H9 (cell line): ENCODE measurements at regions not wholly inside any gene's neighbourhood (a gene's known extent, or its start where the extent isn't known, plus 50 kb on each side); places are given as distances from the start of the nearest gene placed in this dataset.

Source experiments
- DNase-seq: peaks from one replicate; pipeline ENCODE4 v3.0.0-alpha.2; 2017
- H2AFZ ChIP-seq: one replicate; pipeline ENCODE4 v1.6.1; 2013; ENCODE audit warnings: mild to moderate bottlenecking, low read length, control low read depth, moderate library complexity
- H2AK5ac ChIP-seq: 2 replicates; pipeline ENCODE4 v1.6.1; 2013; ENCODE audit warnings: low read length, control low read depth, mixed read lengths; ENCODE audit not compliant: insufficient read length
- H2BK120ac ChIP-seq: one replicate; pipeline ENCODE4 v1.6.1; 2013; ENCODE audit warnings: low read depth, mild to moderate bottlenecking, low read length, control low read depth, inconsistent platforms; ENCODE audit not compliant: poor library complexity, severe bottlenecking
- H2BK12ac ChIP-seq: 2 replicates; pipeline ENCODE4 v1.6.1; 2013; ENCODE audit warnings: low read length, control low read depth, mixed read lengths, low read depth; ENCODE audit not compliant: insufficient read length
- H2BK15ac ChIP-seq: 2 replicates; pipeline ENCODE4 v1.6.1; 2013; ENCODE audit warnings: low read depth, low read length, control low read depth
- H2BK20ac ChIP-seq: one replicate; pipeline ENCODE4 v1.6.1; 2013; ENCODE audit warnings: low read depth, mild to moderate bottlenecking, low read length, control low read depth, inconsistent platforms; ENCODE audit not compliant: poor library complexity, severe bottlenecking
- H2BK5ac ChIP-seq: 2 replicates; pipeline ENCODE4 v1.6.1; 2013; ENCODE audit warnings: low read length, control low read depth, mixed read lengths; ENCODE audit not compliant: insufficient read length
- H3K14ac ChIP-seq: 2 replicates; pipeline ENCODE4 v1.6.1; 2013; ENCODE audit warnings: low read length, control low read depth; ENCODE audit not compliant: insufficient read depth
- H3K18ac ChIP-seq: 2 replicates; pipeline ENCODE4 v1.6.1; 2013; ENCODE audit warnings: low read depth, mild to moderate bottlenecking, mixed read lengths, low read length, control low read depth; ENCODE audit not compliant: insufficient read length
- H3K23ac ChIP-seq: 2 replicates; pipeline ENCODE4 v1.6.1; 2013; ENCODE audit warnings: low read length, control low read depth, mixed read lengths, low read depth; ENCODE audit not compliant: insufficient read length
- H3K23me2 ChIP-seq: 2 replicates; pipeline ENCODE4 v1.6.1; 2013; ENCODE audit warnings: low read depth, mild to moderate bottlenecking, mixed read lengths, low read length, control low read depth; ENCODE audit not compliant: insufficient read length, poor library complexity, severe bottlenecking
- H3K27ac ChIP-seq: 2 replicates; pipeline ENCODE4 v1.5.1; 2013; ENCODE audit warnings: low read length, control low read depth, mixed read lengths, low read depth; ENCODE audit not compliant: insufficient read length
- H3K27me3 ChIP-seq: 2 replicates; pipeline ENCODE4 v1.6.1; 2013; ENCODE audit warnings: low read length, control low read depth, inconsistent platforms; ENCODE audit not compliant: insufficient read depth
- H3K4ac ChIP-seq: 2 replicates; pipeline ENCODE4 v1.6.1; 2013; ENCODE audit warnings: low read depth, mild to moderate bottlenecking, control low read depth, inconsistent platforms, low read length, moderate library complexity
- H3K4me1 ChIP-seq: 2 replicates; pipeline ENCODE4 v1.6.1; 2013; ENCODE audit warnings: low read length, control low read depth, inconsistent platforms; ENCODE audit not compliant: insufficient read depth
- H3K4me2 ChIP-seq: 2 replicates; pipeline ENCODE4 v1.6.1; 2013; ENCODE audit warnings: low read length, control low read depth, mixed read lengths; ENCODE audit not compliant: insufficient read length, insufficient read depth
- H3K56ac ChIP-seq: 2 replicates; pipeline ENCODE4 v1.6.1; 2013; ENCODE audit warnings: low read depth, mild to moderate bottlenecking, mixed read lengths, low read length, control low read depth; ENCODE audit not compliant: insufficient read length
- H3K79me1 ChIP-seq: 2 replicates; pipeline ENCODE4 v1.6.1; 2013; ENCODE audit warnings: low read depth, mild to moderate bottlenecking, moderate library complexity, low read length, control low read depth, inconsistent platforms; ENCODE audit not compliant: insufficient read depth, poor library complexity, severe bottlenecking
- H3K79me2 ChIP-seq: 2 replicates; pipeline ENCODE4 v1.6.1; 2013; ENCODE audit warnings: low read length, control low read depth, inconsistent platforms; ENCODE audit not compliant: insufficient read depth
- H3K9ac ChIP-seq: 2 replicates; pipeline ENCODE4 v1.6.1; 2013; ENCODE audit warnings: low read length, control low read depth, mixed read lengths; ENCODE audit not compliant: insufficient read length; ENCODE audit errors: extremely low read depth
- H3K9me3 ChIP-seq: one replicate; pipeline ENCODE4 v1.6.1; 2013; ENCODE audit warnings: low read depth, low read length, inconsistent platforms; ENCODE audit not compliant: control insufficient read depth
- H3T11ph ChIP-seq: one replicate; pipeline ENCODE4 v1.6.1; 2013; ENCODE audit warnings: mild to moderate bottlenecking, low read length, control low read depth, inconsistent platforms
- H4K20me1 ChIP-seq: one replicate; pipeline ENCODE4 v1.6.1; 2013; ENCODE audit not compliant: control insufficient read depth, insufficient read length, insufficient read depth
- H4K5ac ChIP-seq: 2 replicates; pipeline ENCODE4 v1.6.1; 2013; ENCODE audit warnings: low read depth, mild to moderate bottlenecking, mixed read lengths, low read length, control low read depth; ENCODE audit not compliant: insufficient read length
- H4K8ac ChIP-seq: replicated peaks from 2 replicates; pipeline ENCODE4 v1.6.1; 2013; ENCODE audit warnings: low read length, control low read depth, mixed read lengths, low read depth; ENCODE audit not compliant: insufficient read length
- H4K91ac ChIP-seq: 2 replicates; pipeline ENCODE4 v1.6.1; 2013; ENCODE audit warnings: low read depth, mild to moderate bottlenecking, moderate library complexity, mixed read lengths, low read length, control low read depth; ENCODE audit not compliant: insufficient read length
- H3K27ac Mint-ChIP-seq, 3 experiments: 2 replicates in 2 of 3; 3 replicates in 1 of 3; pipeline ENCODE4 v1.8.0; 2020 to 2021; ENCODE audit warnings: mixed read lengths in 3 of 3, mild to moderate bottlenecking in 1 of 3, moderate library complexity in 1 of 3
- H3K27me3 Mint-ChIP-seq: 2 replicates; pipeline ENCODE4 v1.8.0; 2021; ENCODE audit warnings: low read depth, mild to moderate bottlenecking, moderate library complexity, mixed read lengths
- H3K36me3 Mint-ChIP-seq, 3 experiments: 2 replicates in 2 of 3; 3 replicates in 1 of 3; pipeline ENCODE4 v1.8.0; 2020 to 2021; ENCODE audit warnings: low read depth in 3 of 3, mixed read lengths in 3 of 3; ENCODE audit not compliant: insufficient read depth in 1 of 3
- H3K4me1 Mint-ChIP-seq, 2 experiments: 2 replicates each; pipeline ENCODE4 v1.8.0; 2020; ENCODE audit warnings: mixed read lengths in 2 of 2
- H3K4me3 Mint-ChIP-seq, 2 experiments: 2 replicates in 1 of 2; 3 replicates in 1 of 2; pipeline ENCODE4 v1.8.0; 2020 to 2021; ENCODE audit warnings: mild to moderate bottlenecking in 2 of 2, mixed read lengths in 2 of 2, moderate library complexity in 1 of 2
- H3K9me3 Mint-ChIP-seq, 2 experiments: 2 replicates in 1 of 2; 3 replicates in 1 of 2; pipeline ENCODE4 v1.8.0; 2020; ENCODE audit warnings: mild to moderate bottlenecking in 2 of 2, mixed read lengths in 2 of 2, moderate library complexity in 1 of 2
- WGBS: extraction: QIAGEN DNeasy Blood & Tissue Kit; methylation state at CpG from one replicate; pipeline ENCODE4 v1.1.7; 2013; ENCODE audit warnings: missing lambda C conversion rate, low lambda C conversion rate, mixed read lengths; ENCODE audit not compliant: insufficient read length; ENCODE audit errors: extremely low coverage; 5-methylcytosine and 5-hydroxymethylcytosine counted together
- TF ChIP-seq, protein P1 (sequence below): fragments of 200-600 bp; sonication (generic); conservative IDR thresholded peaks from 3 replicates; pipeline ENCODE4 v1.8.0; 2021; ENCODE audit warnings: antibody characterized with exemption, mild to moderate bottlenecking

DNA sequence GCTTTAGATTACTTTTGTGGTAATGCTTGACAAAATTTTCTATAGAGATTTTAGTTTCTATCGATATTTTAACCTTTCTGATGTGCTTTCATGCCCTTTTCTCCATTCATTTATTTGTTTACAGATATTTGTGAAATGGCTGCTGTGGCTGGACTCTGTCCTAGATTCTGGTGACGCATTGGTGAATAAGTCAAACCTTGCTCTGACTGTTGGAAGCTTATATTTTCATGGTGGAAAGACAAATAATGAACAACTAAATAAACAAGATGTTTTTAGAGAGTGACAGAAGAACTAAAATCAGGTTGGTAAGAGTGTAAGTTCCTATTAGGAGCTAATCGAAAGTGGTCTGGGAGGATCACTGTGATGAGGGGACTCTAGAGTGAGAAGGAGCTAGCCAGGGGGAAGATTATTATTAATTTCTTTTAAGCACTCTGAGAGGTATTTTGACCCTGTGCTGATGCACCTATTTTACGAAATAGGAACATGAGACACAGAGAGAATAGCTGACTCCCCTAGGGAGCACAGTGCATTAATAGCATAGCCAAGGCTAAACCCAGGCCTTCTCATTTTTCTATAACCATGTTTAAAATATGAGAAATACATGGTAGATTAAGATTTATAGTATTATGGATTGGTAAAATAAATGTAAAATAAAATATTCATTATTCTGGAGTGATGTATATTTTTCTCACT is 411.9 kb upstream of the ARRDC3 start:
- no peak overlapping the region for H2BK120ac ChIP-seq
- H3K9me3 Mint-ChIP-seq, result no peaks in the 10 kb centered on the region
- H2BK20ac ChIP-seq, result no peak overlapping the region
- no peak overlapping the region for H3K9ac ChIP-seq
- H3K4me1 ChIP-seq, result no peaks in the 10 kb centered on the region
- no peak overlapping the region for H4K8ac ChIP-seq
- WGBS, result no CpG with 5 or more reads among the region's 4 CpGs
- TF ChIP-seq, protein P1, sequence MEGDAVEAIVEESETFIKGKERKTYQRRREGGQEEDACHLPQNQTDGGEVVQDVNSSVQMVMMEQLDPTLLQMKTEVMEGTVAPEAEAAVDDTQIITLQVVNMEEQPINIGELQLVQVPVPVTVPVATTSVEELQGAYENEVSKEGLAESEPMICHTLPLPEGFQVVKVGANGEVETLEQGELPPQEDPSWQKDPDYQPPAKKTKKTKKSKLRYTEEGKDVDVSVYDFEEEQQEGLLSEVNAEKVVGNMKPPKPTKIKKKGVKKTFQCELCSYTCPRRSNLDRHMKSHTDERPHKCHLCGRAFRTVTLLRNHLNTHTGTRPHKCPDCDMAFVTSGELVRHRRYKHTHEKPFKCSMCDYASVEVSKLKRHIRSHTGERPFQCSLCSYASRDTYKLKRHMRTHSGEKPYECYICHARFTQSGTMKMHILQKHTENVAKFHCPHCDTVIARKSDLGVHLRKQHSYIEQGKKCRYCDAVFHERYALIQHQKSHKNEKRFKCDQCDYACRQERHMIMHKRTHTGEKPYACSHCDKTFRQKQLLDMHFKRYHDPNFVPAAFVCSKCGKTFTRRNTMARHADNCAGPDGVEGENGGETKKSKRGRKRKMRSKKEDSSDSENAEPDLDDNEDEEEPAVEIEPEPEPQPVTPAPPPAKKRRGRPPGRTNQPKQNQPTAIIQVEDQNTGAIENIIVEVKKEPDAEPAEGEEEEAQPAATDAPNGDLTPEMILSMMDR, result no peak
- H3K9me3 ChIP-seq, result no peaks in the 10 kb centered on the region
- H4K20me1 ChIP-seq, result no peaks in the 10 kb centered on the region
- H3K27ac Mint-ChIP-seq, result no peak overlapping the region
- H4K91ac ChIP-seq, result no peak overlapping the region
- H3K79me2 ChIP-seq, result no peaks in the 10 kb centered on the region
- H2AFZ ChIP-seq, result no peak overlapping the region
- H3K4ac ChIP-seq, result no peak overlapping the region
- no peak overlapping the region for H2BK12ac ChIP-seq
- no peaks in the 10 kb centered on the region for H3K27me3 ChIP-seq
- no peak overlapping the region for H3K14ac ChIP-seq
- H3K4me3 Mint-ChIP-seq, result no peak overlapping the region
- H2AK5ac ChIP-seq, result no peak overlapping the region
- H4K5ac ChIP-seq, result no peak overlapping the region
- H3K36me3 Mint-ChIP-seq, result peaks cover 0 to 2% (median 0%) of the 10 kb centered on the region in 3 experiments; a peak in 1 of 7 replicates
- H3K23me2 ChIP-seq, result no peaks in the 10 kb centered on the region
- no peak overlapping the region for H2BK15ac ChIP-seq
- no peak overlapping the region for H3K23ac ChIP-seq
- no peak overlapping the region for H3T11ph ChIP-seq
- H3K4me1 Mint-ChIP-seq, result 0 out of 4 replicates have a peak, but pooled peaks cover 0 to 4% of the 10 kb centered on the region in 2 experiments
- H3K18ac ChIP-seq, result no peak overlapping the region
- H2BK5ac ChIP-seq, result no peak overlapping the region
- no peaks in the 10 kb centered on the region for H3K27me3 Mint-ChIP-seq
- H3K4me2 ChIP-seq, result no peak overlapping the region
- no peak for DNase-seq
- H3K27ac ChIP-seq, result no peak overlapping the region
- no peak overlapping the region for H3K56ac ChIP-seq
- H3K79me1 ChIP-seq, result no peaks in the 10 kb centered on the region
